ENCODE measurements at regions not wholly inside any gene's neighbourhood (a gene's known extent, or its start where the extent isn't known, plus 50 kb on each side); places are given as distances from the start of the nearest gene placed in this dataset.

- H3K9me2 ChIP-seq (replicated peaks; ENCODE audit: insufficient read depth, low read length) = no peaks in the 10 kb centered on the region
- H3K27ac ChIP-seq (ENCODE audit: low read depth, low read length) = no peak overlapping the region
- H3K9me3 ChIP-seq (ENCODE audit: insufficient read depth, low read length) = no peaks in the 10 kb centered on the region
- H2AFZ ChIP-seq (ENCODE audit: low read depth, low read length, severe bottlenecking) = no peak overlapping the region
- no peaks in the 10 kb centered on the region for H3K79me2 ChIP-seq (ENCODE audit: insufficient read depth, low read length)
- no peaks in the 10 kb centered on the region for H3F3A ChIP-seq (ENCODE audit: insufficient read depth)
- H3K4me2 ChIP-seq (ENCODE audit: low read depth, low read length, poor library complexity, severe bottlenecking) = no peak overlapping the region
- H4K20me1 ChIP-seq (ENCODE audit: low read depth, low read length) = no peaks in the 10 kb centered on the region
- H3K27me3 ChIP-seq (ENCODE audit: low read length) = no peaks in the 10 kb centered on the region
- no peak overlapping the region for H3K4me3 ChIP-seq (ENCODE audit: insufficient read depth, low read length, poor library complexity, severe bottlenecking)
- no peaks in the 10 kb centered on the region for H3K36me3 ChIP-seq (ENCODE audit: low read length)
- no peak overlapping the region for H3K9ac ChIP-seq (ENCODE audit: low read length)
- TF ChIP-seq CTCF (IDR thresholded peaks at IDR 0.05; ENCODE audit: insufficient read depth, low read length, poor library complexity, severe bottlenecking) (no peak), EZH2phosphoT487 (conservative IDR thresholded peaks at IDR 0.05; ENCODE audit: low read length) (no peak)
These were observed 377.6 kb downstream of the ANKRD7 start for GRCh38 chr7:118602090-118602489.

- Histone ChIP-seq H3K27me3 (ENCODE audit: low read length) (no peaks in the 10 kb centered on the region), H3K9me3 (ENCODE audit: insufficient read depth, low read length) (no peaks in the 10 kb centered on the region), H3K36me3 (ENCODE audit: low read length) (no peaks in the 10 kb centered on the region), H3K79me2 (ENCODE audit: insufficient read depth, low read length) (no peaks in the 10 kb centered on the region), H3F3A (ENCODE audit: insufficient read depth) (no peaks in the 10 kb centered on the region), H3K9me2 (replicated peaks; ENCODE audit: insufficient read depth, low read length) (no peaks in the 10 kb centered on the region), H3K4me3 (ENCODE audit: insufficient read depth, low read length, poor library complexity, severe bottlenecking) (no peak overlapping the region), H2AFZ (ENCODE audit: low read depth, low read length, severe bottlenecking) (no peak overlapping the region), H3K27ac (ENCODE audit: low read depth, low read length) (no peak overlapping the region), H4K20me1 (ENCODE audit: low read depth, low read length) (no peaks in the 10 kb centered on the region), H3K4me2 (ENCODE audit: low read depth, low read length, poor library complexity, severe bottlenecking) (no peak overlapping the region), H3K9ac (ENCODE audit: low read length) (no peak overlapping the region)
- TF ChIP-seq CTCF (IDR thresholded peaks at IDR 0.05; ENCODE audit: insufficient read depth, low read length, poor library complexity, severe bottlenecking) (no peak), EZH2phosphoT487 (conservative IDR thresholded peaks at IDR 0.05; ENCODE audit: low read length) (no peak)
These were observed 382.1 kb downstream of the ANKRD7 start for GRCh38 chr7:118606602-118607001.

- Histone ChIP-seq H3K27ac (ENCODE audit: low read depth, low read length) (no peak overlapping the region), H4K20me1 (ENCODE audit: low read depth, low read length) (no peaks in the 10 kb centered on the region), H3K79me2 (ENCODE audit: insufficient read depth, low read length) (no peaks in the 10 kb centered on the region), H3K36me3 (ENCODE audit: low read length) (no peaks in the 10 kb centered on the region), H3K9me3 (ENCODE audit: insufficient read depth, low read length) (no peaks in the 10 kb centered on the region), H3F3A (ENCODE audit: insufficient read depth) (no peaks in the 10 kb centered on the region), H3K9me2 (replicated peaks; ENCODE audit: insufficient read depth, low read length) (no peaks in the 10 kb centered on the region), H3K9ac (ENCODE audit: low read length) (no peak overlapping the region), H3K27me3 (ENCODE audit: low read length) (no peaks in the 10 kb centered on the region), H3K4me2 (ENCODE audit: low read depth, low read length, poor library complexity, severe bottlenecking) (no peak overlapping the region), H2AFZ (ENCODE audit: low read depth, low read length, severe bottlenecking) (no peak overlapping the region), H3K4me3 (ENCODE audit: insufficient read depth, low read length, poor library complexity, severe bottlenecking) (no peak overlapping the region)
- TF ChIP-seq EZH2phosphoT487 (conservative IDR thresholded peaks at IDR 0.05; ENCODE audit: low read length) (no peak), CTCF (IDR thresholded peaks at IDR 0.05; ENCODE audit: insufficient read depth, low read length, poor library complexity, severe bottlenecking) (no peak)
These were observed 384.7 kb downstream of the ANKRD7 start for GRCh38 chr7:118609207-118609606.
